ENCODE measurements at regions not wholly inside any gene's neighbourhood (a gene's known extent, or its start where the extent isn't known, plus 50 kb on each side); places are given as distances from the start of the nearest gene placed in this dataset.
"Not testable (repeated sequence)": the region's sequence is repeated elsewhere in the genome, so short reads cannot be mapped to it uniquely, and the experiment has no call there.

GRCh38 chr7:136308230-136308629 is 331.1 kb upstream of the MTPN start:
- no peak for DNase-seq

DNA sequence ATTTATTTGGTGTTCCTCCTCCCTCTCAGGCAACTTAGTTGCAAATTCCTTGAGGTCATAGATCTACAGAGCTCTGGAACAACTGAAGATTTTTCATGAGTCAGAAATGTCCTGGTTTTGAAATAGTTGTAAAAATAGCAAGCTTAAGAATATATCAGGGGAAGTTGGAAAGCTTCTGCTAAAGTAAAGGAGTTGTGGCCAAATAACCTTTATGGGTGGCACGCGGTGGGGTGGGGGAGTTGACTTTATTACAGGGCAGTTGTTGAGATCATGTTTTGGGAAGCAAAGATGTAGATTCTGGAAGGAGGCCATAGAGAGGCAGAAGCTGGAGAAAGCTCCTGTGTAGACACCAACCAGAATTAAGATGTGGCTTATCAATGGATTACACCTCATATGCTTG is 326.0 kb upstream of the MTPN start:
- no peak for DNase-seq

DNA sequence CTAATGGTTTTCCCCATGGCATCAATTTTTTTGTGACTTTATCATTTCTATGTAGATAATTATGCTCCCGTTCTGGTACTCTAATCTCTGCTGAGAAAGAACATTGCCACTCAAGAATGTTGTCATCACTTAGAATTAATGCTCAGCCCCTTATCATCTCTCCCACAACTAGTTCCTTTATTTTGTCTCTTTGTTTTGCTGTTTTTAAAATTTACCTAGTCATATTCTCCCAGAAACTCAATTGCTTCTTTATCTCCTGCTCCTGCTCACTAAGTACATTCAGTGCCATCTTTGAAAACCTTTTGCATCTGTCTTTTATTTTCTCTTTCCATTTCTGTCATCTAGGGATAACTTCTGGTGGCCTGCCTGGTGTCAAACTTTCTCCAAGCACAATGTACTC is 324.9 kb upstream of the MTPN start:
- DNase-seq: no peak

DNA sequence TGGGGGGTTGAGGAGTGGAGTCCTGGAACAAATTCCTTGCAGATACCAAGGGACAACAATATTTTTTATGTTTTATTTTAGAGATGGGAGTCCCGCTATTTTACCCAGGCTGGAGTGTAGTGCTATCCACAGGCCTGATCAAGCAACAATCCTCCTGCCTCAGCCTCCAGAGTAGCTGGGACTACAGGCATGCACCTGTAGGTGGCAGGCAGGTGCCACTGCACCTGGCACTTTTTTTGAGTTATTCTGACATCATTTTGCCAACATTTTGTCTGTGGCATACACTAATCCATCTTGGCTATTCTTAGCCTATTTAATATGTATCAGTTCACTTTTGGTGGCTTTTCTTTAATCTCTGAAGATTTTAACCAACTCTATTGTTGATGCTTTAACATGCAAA is 317.8 kb upstream of the MTPN start:
- DNase-seq: no peak

DNA sequence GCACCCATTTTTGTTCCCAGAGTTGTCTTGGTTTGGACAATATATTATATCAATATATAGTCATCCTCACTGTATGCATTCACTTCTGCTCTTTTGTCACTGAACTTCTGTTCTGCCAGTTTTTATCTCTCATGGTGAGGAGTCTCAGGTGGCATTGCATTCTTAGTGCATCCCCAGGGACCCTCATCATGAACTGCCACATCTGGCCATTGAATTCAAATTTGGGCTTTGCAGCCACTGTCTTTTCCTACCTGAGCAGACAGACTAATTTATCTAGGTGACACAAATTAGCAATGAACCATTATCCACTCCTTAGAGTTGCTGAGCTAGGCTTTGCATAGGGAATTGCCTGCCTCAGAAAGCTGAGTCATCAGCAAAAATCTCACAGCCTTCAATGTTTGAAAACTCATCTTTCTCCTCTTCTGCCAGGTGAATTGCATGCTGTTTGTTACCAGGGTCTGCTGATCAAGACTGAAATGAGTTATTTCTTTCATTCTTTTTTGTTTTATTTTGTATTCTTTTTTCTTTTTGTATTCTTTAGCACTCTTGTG is 316.8 kb upstream of the MTPN start:
- no peak for DNase-seq

GRCh38 chr7:136293272-136293671 is 316.1 kb upstream of the MTPN start:
- no peak for DNase-seq

DNA sequence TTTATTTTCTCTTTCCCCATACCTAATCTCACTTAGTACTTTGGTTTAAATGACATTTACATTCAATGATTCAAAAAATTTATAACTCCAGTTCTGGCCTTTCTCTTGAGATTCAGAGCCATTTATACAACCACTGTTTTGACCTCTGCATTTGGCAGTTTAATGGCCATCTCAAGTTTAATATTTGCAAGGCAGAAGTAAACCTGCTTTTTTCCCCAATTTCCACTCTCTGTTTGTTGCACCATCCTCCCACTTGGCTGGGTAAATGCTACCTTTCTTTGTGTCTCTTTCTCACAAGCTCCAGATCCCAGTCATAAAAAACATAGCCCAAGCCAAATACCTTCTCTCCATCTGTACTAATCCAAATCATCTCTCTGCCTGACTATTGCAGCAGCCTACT is 315.2 kb upstream of the MTPN start:
- DNase-seq: no peak

DNA sequence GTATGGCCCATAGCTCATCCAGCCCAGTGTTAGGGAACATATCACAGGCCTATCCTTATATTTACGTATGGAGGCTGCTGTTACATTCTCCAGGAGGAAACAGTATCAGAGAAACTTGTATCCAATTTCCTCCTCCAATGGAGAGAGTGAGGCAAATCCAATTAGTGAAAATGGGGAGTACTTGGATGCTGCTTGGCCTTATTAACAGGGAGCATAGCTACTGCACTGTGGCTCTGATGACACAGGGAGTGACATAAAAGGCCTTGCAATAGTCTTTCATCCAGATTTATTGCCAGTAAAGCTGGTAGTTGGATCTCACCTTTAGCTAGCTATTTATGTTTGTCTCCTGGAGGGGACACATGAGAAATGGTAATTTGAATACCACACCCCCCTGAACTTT is 313.2 kb upstream of the MTPN start:
- DNase-seq: no peak

GRCh38 chr7:136278057-136278456 is 300.9 kb upstream of the MTPN start:
- DNase-seq: no peak

GRCh38 chr7:136275794-136276193 is 298.6 kb upstream of the MTPN start:
- no peak for DNase-seq

- DNase-seq: no peak
Observed at GRCh38 chr7:136274636-136275345, 297.6 kb upstream of the MTPN start.

DNA sequence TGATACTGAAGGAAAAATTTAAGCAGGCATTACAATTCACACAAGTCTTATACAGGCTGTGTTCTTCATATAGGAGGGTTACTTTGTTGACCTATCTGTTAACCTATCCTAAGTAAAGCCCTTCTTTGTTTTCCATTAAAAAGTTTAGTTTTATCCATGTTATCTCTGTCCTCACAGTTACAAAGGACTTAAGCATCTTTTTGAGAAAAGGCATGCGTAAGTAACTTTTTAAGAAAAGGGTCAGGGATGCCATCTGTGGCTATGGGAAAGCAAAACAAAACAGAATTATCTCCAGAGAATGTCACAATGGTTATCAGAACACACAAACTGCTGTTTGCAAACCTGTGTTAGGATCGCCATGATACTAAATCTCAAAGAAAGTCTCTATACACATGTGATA is 295.8 kb upstream of the MTPN start:
- no peak for DNase-seq

GRCh38 chr7:136267822-136268221 is 290.7 kb upstream of the MTPN start:
- no peak for DNase-seq

DNA sequence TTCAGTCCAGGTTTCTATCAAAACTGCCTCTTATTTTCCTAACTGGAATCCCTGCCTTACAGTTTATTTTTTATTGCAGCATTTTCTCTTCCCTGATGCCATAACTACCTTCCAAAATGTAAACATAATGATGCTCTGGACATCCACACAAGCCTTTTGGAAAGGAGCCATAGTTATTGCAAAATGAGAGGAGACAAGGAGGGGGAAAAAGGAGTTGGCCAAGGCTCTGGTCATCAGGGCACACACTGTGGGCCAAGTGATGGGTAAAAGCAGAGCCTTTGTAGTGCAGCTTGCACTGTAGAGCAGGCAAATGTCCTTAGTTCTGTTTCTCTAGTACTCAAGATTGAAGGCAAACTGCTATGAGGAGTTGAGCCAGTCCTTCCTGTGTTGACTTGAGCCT is 289.3 kb upstream of the MTPN start:
- no peak for DNase-seq

DNA sequence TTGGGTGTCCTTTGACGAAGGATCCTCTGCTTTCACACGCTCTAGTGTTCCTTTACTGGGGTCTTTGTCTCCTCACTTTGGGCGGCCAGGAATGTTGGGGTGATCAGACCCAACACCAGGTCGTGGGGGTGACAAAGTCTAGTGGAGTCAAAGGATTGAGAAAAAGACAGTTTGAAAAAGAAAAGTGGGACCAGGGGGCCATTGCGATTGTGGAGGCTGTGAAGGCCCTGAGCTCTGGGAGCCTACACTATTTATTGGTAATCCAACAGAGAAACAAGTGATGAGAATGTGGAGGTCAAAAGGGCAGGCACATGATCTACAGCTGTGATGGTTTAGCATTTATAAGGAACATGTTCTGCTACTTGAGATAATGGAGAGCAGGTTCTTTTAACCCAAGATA is 287.1 kb upstream of the MTPN start:
- DNase-seq: not testable (repeated sequence)

GRCh38 chr7:136263112-136263860 is 286.1 kb upstream of the MTPN start:
- not testable (repeated sequence) for DNase-seq

DNA sequence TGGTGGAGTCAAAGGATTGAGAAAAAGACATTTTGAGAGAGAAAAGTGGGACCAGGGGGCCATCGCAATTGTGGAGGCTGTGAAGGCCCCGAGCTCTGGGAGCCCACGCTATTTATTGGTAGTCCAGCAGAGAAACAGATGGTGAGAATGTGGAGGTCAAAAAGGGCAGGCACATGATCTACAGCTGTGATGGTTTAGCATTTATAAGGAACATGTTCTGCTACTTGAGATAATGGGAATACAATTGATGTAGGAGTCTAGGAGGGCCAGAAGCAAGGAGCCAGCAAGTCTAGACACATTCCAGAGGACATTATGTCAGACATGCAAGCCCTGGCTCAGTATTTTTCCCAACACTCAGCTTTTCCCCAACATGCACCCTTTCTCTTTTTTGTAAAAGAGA is 283.4 kb upstream of the MTPN start:
- not testable (repeated sequence) for DNase-seq

- no peak for DNase-seq
Observed at GRCh38 chr7:136259074-136259473, 281.9 kb upstream of the MTPN start.

DNA sequence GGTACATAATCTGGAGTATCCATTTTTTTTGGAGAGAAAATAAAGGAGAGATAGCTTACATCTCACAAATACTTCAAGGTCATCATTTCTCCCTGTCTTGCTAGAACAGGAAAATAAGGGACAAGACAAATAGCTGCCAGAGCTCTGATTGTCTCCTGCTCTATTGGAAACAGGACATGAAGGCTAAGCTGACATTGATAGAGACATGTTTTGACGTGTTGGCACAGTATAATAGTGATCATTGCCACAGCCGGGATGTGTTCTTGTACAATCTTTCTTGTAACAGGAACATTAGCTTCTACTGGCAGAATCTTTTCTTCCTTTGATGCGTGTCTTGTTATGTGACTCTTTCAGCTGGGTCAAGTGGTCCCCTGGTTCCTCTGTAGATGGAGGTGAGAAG is 279.3 kb upstream of the MTPN start:
- no peak for DNase-seq

- DNase-seq: no peak
Observed at GRCh38 chr7:136254148-136254547, 277.0 kb upstream of the MTPN start.

GRCh38 chr7:136251826-136252225 is 274.7 kb upstream of the MTPN start:
- no peak for DNase-seq

GRCh38 chr7:136247211-136247610 is 270.1 kb upstream of the MTPN start:
- no peak for DNase-seq

- DNase-seq: no peak
Observed at GRCh38 chr7:136245327-136246004, 268.3 kb upstream of the MTPN start.

- no peak for DNase-seq
Observed at GRCh38 chr7:136234040-136234439, 256.9 kb upstream of the MTPN start.
